GM21786 (cell line): ENCODE measurements at regions not wholly inside any gene's neighbourhood (a gene's known extent, or its start where the extent isn't known, plus 50 kb on each side); places are given as distances from the start of the nearest gene placed in this dataset.
"Not testable (repeated sequence)": the region's sequence is repeated elsewhere in the genome, so short reads cannot be mapped to it uniquely, and the experiment has no call there.

Source experiments
- ATAC-seq: cut with Tn5 transposase; IDR thresholded peaks from one replicate; pipeline ENCODE4 v1.9.1; 2021; ENCODE audit not compliant: unreplicated experiment

- ATAC-seq = no peak
Measured at GRCh38 chr12:131353376-131353775, 357.5 kb upstream of the SFSWAP start.

GRCh38 chr12:131353826-131354225, 357.1 kb upstream of the SFSWAP start:
- no peak for ATAC-seq

- no peak for ATAC-seq
Measured at GRCh38 chr12:131355361-131356245, 355.3 kb upstream of the SFSWAP start.

- ATAC-seq = no peak
Measured at GRCh38 chr12:131356485-131357184, 354.3 kb upstream of the SFSWAP start.

GRCh38 chr12:131357185-131357747, 353.6 kb upstream of the SFSWAP start:
- no peak for ATAC-seq

GRCh38 chr12:131357920-131358319, 353.0 kb upstream of the SFSWAP start:
- no peak for ATAC-seq

GRCh38 chr12:131362291-131363211, 348.3 kb upstream of the SFSWAP start:
- ATAC-seq = no peak

- no peak for ATAC-seq
Measured at GRCh38 chr12:131363393-131363792, 347.5 kb upstream of the SFSWAP start.

GRCh38 chr12:131363841-131364495, 346.9 kb upstream of the SFSWAP start:
- ATAC-seq = no peak

- no peak for ATAC-seq
Measured at GRCh38 chr12:131364903-131365820, 345.7 kb upstream of the SFSWAP start.

GRCh38 chr12:131365821-131366260, 345.0 kb upstream of the SFSWAP start:
- no peak for ATAC-seq

GRCh38 chr12:131366261-131366871, 344.5 kb upstream of the SFSWAP start:
- no peak for ATAC-seq

- ATAC-seq = not testable (repeated sequence)
Measured at GRCh38 chr12:131367067-131367982, 343.6 kb upstream of the SFSWAP start.

- no peak for ATAC-seq
Measured at GRCh38 chr12:131367983-131368667, 342.8 kb upstream of the SFSWAP start.

- no peak for ATAC-seq
Measured at GRCh38 chr12:131368668-131369071, 342.2 kb upstream of the SFSWAP start.

- ATAC-seq = no peak
Measured at GRCh38 chr12:131369094-131369845, 341.6 kb upstream of the SFSWAP start.
